ENCODE measurements at regions not wholly inside any gene's neighbourhood (a gene's known extent, or its start where the extent isn't known, plus 50 kb on each side); places are given as distances from the start of the nearest gene placed in this dataset.

GRCh38 chr11:28659716-28660348, 551.6 kb downstream of the METTL15 start:
- CTCF ChIA-PET: no interaction called here
- no peaks in the 10 kb centered on the region for H3K4me1 Mint-ChIP-seq
- H3K27me3 Mint-ChIP-seq: peaks cover 3% of the 10 kb centered on the region
- H3K9me3 Mint-ChIP-seq: no peaks in the 10 kb centered on the region
- H3K4me3 Mint-ChIP-seq: no peak overlapping the region
- DNase-seq (no peak), ATAC-seq (ENCODE audit: low read depth) (no peak)
- H3K27ac Mint-ChIP-seq: no peak overlapping the region
- intact Hi-C loops (cut with micrococcal nuclease): no loop called here
- POLR2A ChIA-PET: no interaction called here
- TF ChIP-seq CTCF (IDR thresholded peaks at IDR 0.05): no peak
- H3K36me3 Mint-ChIP-seq (ENCODE audit: low read depth): no peaks in the 10 kb centered on the region

- no peak for DNase-seq
- no peaks in the 10 kb centered on the region for H3K9me3 Mint-ChIP-seq
- intact Hi-C loops (cut with micrococcal nuclease): no loop called here
- no peak for TF ChIP-seq CTCF (IDR thresholded peaks at IDR 0.05)
- no peak for ATAC-seq (ENCODE audit: low read depth)
- H3K27me3 Mint-ChIP-seq: peaks cover 3% of the 10 kb centered on the region
- no peak overlapping the region for H3K27ac Mint-ChIP-seq
- H3K4me3 Mint-ChIP-seq: no peak overlapping the region
- ChIA-PET CTCF (no interaction called here), POLR2A (no interaction called here)
- H3K4me1 Mint-ChIP-seq: no peaks in the 10 kb centered on the region
- no peaks in the 10 kb centered on the region for H3K36me3 Mint-ChIP-seq (ENCODE audit: low read depth)
These were observed 549.3 kb downstream of the METTL15 start for GRCh38 chr11:28657378-28658030.

GRCh38 chr11:28654191-28654590, 546.0 kb downstream of the METTL15 start:
- no peak for DNase-seq
- H3K36me3 Mint-ChIP-seq (ENCODE audit: low read depth): no peaks in the 10 kb centered on the region
- intact Hi-C loops (cut with micrococcal nuclease): no loop called here
- CTCF ChIA-PET: no interaction called here
- no peaks in the 10 kb centered on the region for H3K9me3 Mint-ChIP-seq
- no peak for ATAC-seq (ENCODE audit: low read depth)
- H3K27ac Mint-ChIP-seq: no peak overlapping the region
- TF ChIP-seq CTCF (IDR thresholded peaks at IDR 0.05): no peak
- H3K4me3 Mint-ChIP-seq: no peak overlapping the region
- POLR2A ChIA-PET: no interaction called here
- peaks cover 3% of the 10 kb centered on the region for H3K27me3 Mint-ChIP-seq
- H3K4me1 Mint-ChIP-seq: no peaks in the 10 kb centered on the region

GRCh38 chr11:28649922-28650321, 541.7 kb downstream of the METTL15 start:
- intact Hi-C loops (cut with micrococcal nuclease): no loop called here
- no peak for TF ChIP-seq CTCF (IDR thresholded peaks at IDR 0.05)
- H3K9me3 Mint-ChIP-seq: no peaks in the 10 kb centered on the region
- no peaks in the 10 kb centered on the region for H3K27me3 Mint-ChIP-seq
- no peaks in the 10 kb centered on the region for H3K4me1 Mint-ChIP-seq
- no peak for ATAC-seq (ENCODE audit: low read depth)
- H3K4me3 Mint-ChIP-seq: no peak overlapping the region
- ChIA-PET POLR2A (no interaction called here), CTCF (no interaction called here)
- H3K27ac Mint-ChIP-seq: no peak overlapping the region
- no peak for DNase-seq
- no peaks in the 10 kb centered on the region for H3K36me3 Mint-ChIP-seq (ENCODE audit: low read depth)

- no peaks in the 10 kb centered on the region for H3K9me3 Mint-ChIP-seq
- H3K4me3 Mint-ChIP-seq: no peak overlapping the region
- CTCF ChIA-PET: no interaction called here
- DNase-seq: no peak
- intact Hi-C loops (cut with micrococcal nuclease): no loop called here
- no peaks in the 10 kb centered on the region for H3K27me3 Mint-ChIP-seq
- POLR2A ChIA-PET: no interaction called here
- H3K4me1 Mint-ChIP-seq: no peaks in the 10 kb centered on the region
- H3K36me3 Mint-ChIP-seq (ENCODE audit: low read depth): no peaks in the 10 kb centered on the region
- no peak for ATAC-seq (ENCODE audit: low read depth)
- TF ChIP-seq CTCF (IDR thresholded peaks at IDR 0.05): no peak
- H3K27ac Mint-ChIP-seq: no peak overlapping the region
These were observed 528.4 kb downstream of the METTL15 start for GRCh38 chr11:28636566-28636965.
